ENCODE measurements at regions not wholly inside any gene's neighbourhood (a gene's known extent, or its start where the extent isn't known, plus 50 kb on each side); places are given as distances from the start of the nearest gene placed in this dataset.

GRCh38 chr5:36443941-36444340, 142.2 kb upstream of the RANBP3L start:
- DNase-seq (ENCODE audit: low read depth, low spot score) (no peak), FAIRE-seq (no peak)
- Histone ChIP-seq H3K27me3 (ENCODE audit: control insufficient read depth, extremely low read depth, insufficient read depth, low read length) (no peaks in the 10 kb centered on the region), H2AFZ (ENCODE audit: control insufficient read depth, low read length) (no peak overlapping the region), H3K4me2 (ENCODE audit: control insufficient read depth, extremely low read depth, insufficient read depth, low read depth, low read length) (peak overlapping the region; percentile 42), H3K79me2 (ENCODE audit: control insufficient read depth, insufficient read depth, low read length) (no peaks in the 10 kb centered on the region), H3K27ac (ENCODE audit: control insufficient read depth, insufficient read depth, low read length) (peak overlapping the region; percentile 54), H3K9me1 (ENCODE audit: control insufficient read depth, extremely low read depth, insufficient read depth, low read length) (no peaks in the 10 kb centered on the region), H3K36me3 (ENCODE audit: control insufficient read depth in 2 of 2, extremely low read depth in 1 of 2, insufficient read depth in 2 of 2, low read length in 2 of 2) (no peaks in the 10 kb centered on the region), H3K4me3 (ENCODE audit: control insufficient read depth in 2 of 3, extremely low read depth in 1 of 3, insufficient read depth in 2 of 3, low read depth in 1 of 3, low read length in 3 of 3) (no peak overlapping the region), H4K20me1 (ENCODE audit: control insufficient read depth, extremely low read depth, insufficient read depth, low read length) (no peaks in the 10 kb centered on the region), H3K9ac (ENCODE audit: control insufficient read depth, extremely low read depth, insufficient read depth, low read length) (no peak overlapping the region), H3K4me1 (ENCODE audit: control insufficient read depth, extremely low read depth, insufficient read depth, low read length) (peaks cover 43% of the 10 kb centered on the region), H3K9me3 (ENCODE audit: control insufficient read depth, low read depth, low read length) (no peaks in the 10 kb centered on the region)
- dilution Hi-C loops (cut with MboI; ENCODE audit: extremely low pct_ligation_motif_present, low sequenced_read_pairs), result no loop called here
- TF ChIP-seq EZH2 (IDR thresholded peaks at IDR 0.05; ENCODE audit: low read length), result no peak
- TF ChIP-seq, protein P1, sequence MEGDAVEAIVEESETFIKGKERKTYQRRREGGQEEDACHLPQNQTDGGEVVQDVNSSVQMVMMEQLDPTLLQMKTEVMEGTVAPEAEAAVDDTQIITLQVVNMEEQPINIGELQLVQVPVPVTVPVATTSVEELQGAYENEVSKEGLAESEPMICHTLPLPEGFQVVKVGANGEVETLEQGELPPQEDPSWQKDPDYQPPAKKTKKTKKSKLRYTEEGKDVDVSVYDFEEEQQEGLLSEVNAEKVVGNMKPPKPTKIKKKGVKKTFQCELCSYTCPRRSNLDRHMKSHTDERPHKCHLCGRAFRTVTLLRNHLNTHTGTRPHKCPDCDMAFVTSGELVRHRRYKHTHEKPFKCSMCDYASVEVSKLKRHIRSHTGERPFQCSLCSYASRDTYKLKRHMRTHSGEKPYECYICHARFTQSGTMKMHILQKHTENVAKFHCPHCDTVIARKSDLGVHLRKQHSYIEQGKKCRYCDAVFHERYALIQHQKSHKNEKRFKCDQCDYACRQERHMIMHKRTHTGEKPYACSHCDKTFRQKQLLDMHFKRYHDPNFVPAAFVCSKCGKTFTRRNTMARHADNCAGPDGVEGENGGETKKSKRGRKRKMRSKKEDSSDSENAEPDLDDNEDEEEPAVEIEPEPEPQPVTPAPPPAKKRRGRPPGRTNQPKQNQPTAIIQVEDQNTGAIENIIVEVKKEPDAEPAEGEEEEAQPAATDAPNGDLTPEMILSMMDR (optimal IDR thresholded peaks at IDR 0.05 in 1 of 3, IDR thresholded peaks at IDR 0.05 in 1 of 3, conservative IDR thresholded peaks at IDR 0.05 in 1 of 3; ENCODE audit: extremely low read depth in 1 of 3, insufficient read depth in 2 of 3, low read length in 3 of 3), result no peak

DNA sequence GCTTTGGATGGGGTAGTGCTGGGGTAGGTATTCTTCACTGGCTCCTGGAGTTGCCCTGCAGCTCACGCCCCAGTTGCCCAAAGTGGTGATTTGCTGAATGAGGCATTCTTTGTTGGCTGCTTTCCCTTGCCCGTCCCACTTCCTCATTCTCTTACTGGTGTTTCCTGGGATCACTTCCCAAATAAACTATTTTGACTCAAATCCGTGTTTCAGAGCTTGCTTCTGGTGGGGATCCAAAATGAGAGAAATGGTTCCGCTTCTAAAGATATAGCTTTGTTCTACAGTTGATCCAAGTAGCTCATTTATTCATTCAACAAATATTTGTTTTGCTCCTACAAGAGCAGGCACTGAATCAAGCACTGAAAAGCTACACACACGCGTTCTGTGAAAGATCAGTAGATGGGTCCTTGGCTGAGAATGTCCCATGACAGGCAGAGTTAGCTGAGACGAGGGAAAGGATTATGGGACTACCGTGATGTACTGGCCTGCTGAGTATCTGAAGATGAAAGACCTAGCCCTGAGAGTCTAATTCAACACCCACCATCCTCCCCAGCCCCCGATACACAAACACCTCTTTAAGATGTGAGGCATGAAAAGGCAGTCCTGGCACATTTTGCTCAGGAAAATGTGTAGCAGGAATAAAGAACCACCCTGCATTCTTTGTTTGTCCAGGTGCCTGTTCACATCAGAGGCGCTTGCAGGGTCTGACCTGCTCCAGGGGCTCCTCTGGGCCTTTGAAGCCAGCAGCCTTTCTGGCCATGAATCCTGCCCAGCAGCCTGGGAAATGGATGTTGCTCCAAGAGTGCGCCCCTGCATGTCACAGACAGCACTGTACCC, 143.1 kb upstream of the RANBP3L start:
- TF ChIP-seq, protein P1 (optimal IDR thresholded peaks at IDR 0.05 in 1 of 3, IDR thresholded peaks at IDR 0.05 in 1 of 3, conservative IDR thresholded peaks at IDR 0.05 in 1 of 3; ENCODE audit: extremely low read depth in 1 of 3, insufficient read depth in 2 of 3, low read length in 3 of 3), result no peak
- no peak for TF ChIP-seq EZH2 (IDR thresholded peaks at IDR 0.05; ENCODE audit: low read length)
- Histone ChIP-seq H3K27me3 (ENCODE audit: control insufficient read depth, extremely low read depth, insufficient read depth, low read length) (no peaks in the 10 kb centered on the region), H3K4me1 (ENCODE audit: control insufficient read depth, extremely low read depth, insufficient read depth, low read length) (peaks cover 50% of the 10 kb centered on the region), H3K4me2 (ENCODE audit: control insufficient read depth, extremely low read depth, insufficient read depth, low read depth, low read length) (peak overlapping the region; percentile 42), H3K9me3 (ENCODE audit: control insufficient read depth, low read depth, low read length) (no peaks in the 10 kb centered on the region), H2AFZ (ENCODE audit: control insufficient read depth, low read length) (peak overlapping the region; percentile 70), H3K27ac (ENCODE audit: control insufficient read depth, insufficient read depth, low read length) (peak overlapping the region; percentile 54), H3K4me3 (ENCODE audit: control insufficient read depth in 2 of 3, extremely low read depth in 1 of 3, insufficient read depth in 2 of 3, low read depth in 1 of 3, low read length in 3 of 3) (peak overlapping the region in 1 of 3 experiments; percentile 16), H4K20me1 (ENCODE audit: control insufficient read depth, extremely low read depth, insufficient read depth, low read length) (no peaks in the 10 kb centered on the region), H3K9me1 (ENCODE audit: control insufficient read depth, extremely low read depth, insufficient read depth, low read length) (no peaks in the 10 kb centered on the region), H3K36me3 (ENCODE audit: control insufficient read depth in 2 of 2, extremely low read depth in 1 of 2, insufficient read depth in 2 of 2, low read length in 2 of 2) (no peaks in the 10 kb centered on the region), H3K9ac (ENCODE audit: control insufficient read depth, extremely low read depth, insufficient read depth, low read length) (no peak overlapping the region), H3K79me2 (ENCODE audit: control insufficient read depth, insufficient read depth, low read length) (no peaks in the 10 kb centered on the region)
- FAIRE-seq (peak; percentile 91), DNase-seq (ENCODE audit: low read depth, low spot score) (no peak)
- dilution Hi-C loops (cut with MboI; ENCODE audit: extremely low pct_ligation_motif_present, low sequenced_read_pairs), result no loop called here

All from keratinocyte (primary cell).